HG03378 (cell line): ENCODE measurements at regions not wholly inside any gene's neighbourhood (a gene's known extent, or its start where the extent isn't known, plus 50 kb on each side); places are given as distances from the start of the nearest gene placed in this dataset.
A peak's percentile ranks its signal among the peaks of the same experiment; 100 is the strongest.
"Not testable (repeated sequence)": the region's sequence is repeated elsewhere in the genome, so short reads cannot be mapped to it uniquely, and the experiment has no call there.

ENCODE experiments used
- ATAC-seq: cut with Tn5 transposase; IDR thresholded peaks from one replicate; pipeline ENCODE4 v1.9.1; 2021; ENCODE audit warnings: mild to moderate bottlenecking, moderate library complexity; ENCODE audit not compliant: unreplicated experiment

GRCh38 chr4:164188236-164188635, 565.7 kb upstream of the SMIM31 start:
- no peak for ATAC-seq

DNA sequence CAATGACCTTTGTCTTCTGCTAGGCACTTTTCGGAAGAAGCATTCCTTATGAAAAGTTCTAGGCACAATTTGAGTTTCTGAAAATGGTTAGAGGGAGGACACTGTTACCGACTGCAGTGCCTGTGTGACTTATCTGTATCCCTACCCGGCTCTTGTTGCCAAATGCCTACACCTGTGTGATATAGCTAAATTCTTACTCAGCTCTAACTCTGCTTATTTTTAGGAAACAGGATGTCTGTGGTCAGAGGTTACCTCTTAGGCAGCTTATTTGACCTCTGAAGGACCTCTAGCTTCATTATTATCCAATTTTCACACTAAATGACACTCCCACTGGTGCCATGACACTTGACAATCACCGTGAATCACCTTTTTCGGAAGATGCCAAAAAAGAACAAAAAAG, 561.1 kb upstream of the SMIM31 start:
- ATAC-seq, result peak; percentile 64

DNA sequence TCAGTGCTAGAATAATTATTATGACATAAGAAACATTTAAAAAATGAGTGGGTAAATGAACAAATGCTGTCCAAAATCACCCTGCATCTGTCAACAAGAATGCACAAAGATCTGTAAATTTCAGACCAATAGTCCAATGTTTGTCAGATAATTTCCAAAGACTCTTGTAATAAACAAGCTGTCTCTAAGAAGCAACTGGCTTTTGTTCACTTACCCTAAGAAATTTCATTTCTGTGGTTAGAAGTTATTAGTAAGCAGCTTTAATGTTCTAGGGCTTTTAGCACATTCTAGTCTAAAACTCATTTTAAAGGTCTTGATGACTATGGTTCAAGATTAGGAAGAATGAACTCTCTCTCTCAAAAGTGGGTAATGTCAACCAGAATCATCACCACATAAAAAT, 560.3 kb upstream of the SMIM31 start:
- ATAC-seq, result no peak

- ATAC-seq, result no peak
These were observed 556.4 kb upstream of the SMIM31 start for GRCh38 chr4:164197556-164197955.

DNA sequence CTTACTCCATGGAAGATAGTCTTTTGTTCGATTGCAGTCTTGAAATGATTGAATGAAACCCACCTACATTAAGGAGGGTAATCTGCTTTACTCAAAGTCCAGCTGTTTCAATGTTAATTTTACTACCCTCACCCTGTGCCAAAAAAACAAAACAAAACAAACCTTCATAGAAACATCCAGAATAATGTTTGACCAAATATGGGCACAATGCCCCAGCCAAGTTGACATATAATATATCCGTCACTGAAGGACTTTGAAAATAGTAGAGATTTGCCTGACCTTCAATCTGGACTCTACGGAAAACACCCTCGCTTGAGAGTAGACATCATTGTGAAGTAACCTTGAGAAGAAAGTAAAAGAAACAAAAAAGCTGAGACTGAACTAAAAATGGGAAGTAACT, 550.5 kb upstream of the SMIM31 start:
- no peak for ATAC-seq

GRCh38 chr4:164204434-164204833, 549.5 kb upstream of the SMIM31 start:
- no peak for ATAC-seq

DNA sequence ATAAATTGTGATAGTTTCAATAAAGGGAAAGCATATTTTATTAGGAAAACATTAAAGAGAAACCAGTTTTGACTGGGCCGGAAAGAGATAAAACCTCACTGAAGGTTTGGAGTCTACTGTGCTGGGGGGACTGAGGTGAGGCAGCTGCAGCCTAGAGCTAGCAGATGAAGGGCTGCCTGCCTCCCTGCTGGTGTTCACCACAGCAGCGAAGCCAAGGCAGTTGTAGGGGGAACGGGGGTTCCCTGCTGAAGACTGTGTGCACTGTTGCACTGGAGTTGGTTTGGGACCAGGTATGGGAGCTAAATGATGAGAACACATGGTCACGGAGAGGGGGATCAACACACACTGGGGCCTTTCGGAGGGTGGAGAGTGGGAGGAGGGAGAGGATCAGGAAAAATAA, 546.5 kb upstream of the SMIM31 start:
- ATAC-seq, result no peak

GRCh38 chr4:164210377-164210776, 543.6 kb upstream of the SMIM31 start:
- no peak for ATAC-seq

- ATAC-seq, result no peak
These were observed 541.8 kb upstream of the SMIM31 start for GRCh38 chr4:164212134-164212533.

- ATAC-seq, result no peak
These were observed 541.2 kb upstream of the SMIM31 start for GRCh38 chr4:164212714-164213113.

DNA sequence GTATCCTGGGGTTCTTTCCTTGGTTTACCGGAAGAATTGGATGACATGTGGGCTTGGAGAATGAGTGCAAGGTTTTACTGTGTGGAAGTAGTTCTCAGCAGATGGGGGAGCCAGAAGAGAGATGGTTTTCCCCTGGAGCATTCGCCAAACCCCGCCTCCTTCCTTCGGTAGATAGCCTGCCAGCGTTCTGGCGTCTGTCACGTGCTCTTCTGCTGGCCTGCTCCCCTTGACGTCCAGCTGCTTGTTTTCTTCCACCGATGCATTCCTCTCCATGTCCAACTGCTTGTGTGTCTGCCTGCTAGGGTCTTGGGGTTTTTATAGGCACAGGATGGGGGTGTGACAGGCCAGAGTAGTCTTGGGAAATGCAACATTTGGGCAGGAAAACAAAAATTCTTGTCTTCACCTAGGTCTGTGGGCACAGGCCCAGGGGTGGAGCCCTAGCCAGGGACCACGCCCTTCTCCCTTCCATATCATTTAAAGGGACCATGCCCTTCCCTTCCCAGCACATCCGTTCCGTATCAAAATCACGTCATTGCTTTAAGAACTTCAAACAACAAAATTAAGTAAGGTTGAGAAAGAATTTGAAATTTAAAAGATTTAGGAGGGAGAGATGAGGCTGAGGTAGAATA, 538.7 kb upstream of the SMIM31 start:
- no peak for ATAC-seq

- ATAC-seq, result no peak
These were observed 532.3 kb upstream of the SMIM31 start for GRCh38 chr4:164221631-164222030.

- no peak for ATAC-seq
These were observed 529.1 kb upstream of the SMIM31 start for GRCh38 chr4:164224871-164225270.

DNA sequence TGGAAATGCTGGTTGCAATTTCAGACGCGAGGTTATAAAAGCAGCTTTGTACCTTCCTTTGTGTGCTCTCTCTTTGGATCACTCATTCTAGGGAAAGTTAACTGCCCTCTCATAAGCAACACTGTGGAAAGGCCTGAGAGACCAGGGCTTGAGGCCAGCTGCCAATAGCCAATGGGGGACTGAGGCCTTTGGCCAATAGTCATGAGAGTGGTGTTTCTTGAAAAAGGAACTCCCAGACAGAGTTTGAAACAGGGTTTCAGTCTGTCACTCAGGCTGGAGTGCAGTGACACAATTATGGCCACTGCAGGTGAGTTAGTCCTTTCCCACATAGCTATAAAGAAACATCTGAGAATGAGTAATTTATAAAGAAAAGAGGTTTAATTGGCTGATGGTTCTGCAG, 524.7 kb upstream of the SMIM31 start:
- ATAC-seq, result no peak

DNA sequence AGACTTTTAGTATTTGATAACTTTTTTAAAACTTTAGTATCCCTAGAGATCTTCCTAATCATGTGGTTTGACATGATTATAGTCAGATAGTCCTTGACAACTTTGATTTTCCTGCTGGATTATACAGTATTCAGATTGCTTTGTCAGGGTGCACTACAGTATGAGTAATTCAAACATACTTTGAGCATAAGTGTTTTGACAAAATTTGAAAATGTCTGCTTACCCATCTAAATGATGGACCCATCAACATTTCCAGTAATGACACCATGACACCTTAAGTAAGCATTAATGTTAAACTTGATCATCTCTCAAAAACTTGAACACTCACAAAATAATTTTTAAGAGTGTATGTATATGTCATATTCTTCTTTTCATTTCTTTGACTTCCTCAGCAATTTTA, 514.5 kb upstream of the SMIM31 start:
- ATAC-seq, result no peak

DNA sequence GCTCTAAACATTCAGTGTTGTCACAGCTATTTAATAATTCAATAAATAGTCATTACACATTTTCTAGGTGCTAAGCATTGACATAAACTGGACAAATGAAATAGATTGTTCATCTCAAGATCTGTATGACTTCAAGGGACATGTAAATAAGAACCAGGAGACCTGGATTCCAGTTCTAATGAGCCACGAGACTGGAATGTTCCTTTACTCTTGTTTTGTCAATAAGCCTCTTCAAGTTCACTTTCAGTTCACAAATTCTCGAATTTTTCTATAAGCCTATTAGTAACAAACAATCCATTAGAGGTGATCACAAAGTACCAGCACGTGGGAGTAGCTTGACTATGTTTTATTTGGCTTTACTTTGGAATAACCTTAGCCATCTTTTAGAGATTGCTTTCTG, 514.0 kb upstream of the SMIM31 start:
- ATAC-seq, result no peak

- ATAC-seq, result no peak
These were observed 502.7 kb upstream of the SMIM31 start for GRCh38 chr4:164251257-164251656.

DNA sequence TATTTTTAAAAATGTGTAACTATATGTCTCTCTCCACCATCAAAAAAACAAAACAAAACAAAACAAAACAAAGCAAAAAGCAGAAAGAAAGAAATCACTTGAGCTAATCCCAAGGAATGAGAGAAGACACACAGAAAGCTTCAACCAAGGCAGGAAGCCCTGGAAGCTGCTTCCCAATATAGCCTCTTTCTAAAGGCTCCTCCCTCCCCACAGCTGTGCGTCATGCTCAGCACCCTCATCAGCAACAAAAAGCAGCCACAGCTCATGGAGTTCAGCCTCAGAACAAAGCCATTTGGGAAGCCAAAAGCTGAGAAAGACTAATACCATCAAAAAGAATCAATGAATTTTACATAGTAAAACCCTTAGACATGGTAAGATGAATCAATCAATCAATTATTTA, 501.6 kb upstream of the SMIM31 start:
- no peak for ATAC-seq

- no peak for ATAC-seq
These were observed 492.1 kb upstream of the SMIM31 start for GRCh38 chr4:164261831-164262230.

GRCh38 chr4:164262508-164262907, 491.4 kb upstream of the SMIM31 start:
- ATAC-seq, result not testable (repeated sequence)

- not testable (repeated sequence) for ATAC-seq
These were observed 476.5 kb upstream of the SMIM31 start for GRCh38 chr4:164277414-164277813.

- no peak for ATAC-seq
These were observed 466.8 kb upstream of the SMIM31 start for GRCh38 chr4:164287173-164287572.

- ATAC-seq, result no peak
These were observed 465.4 kb upstream of the SMIM31 start for GRCh38 chr4:164288578-164288977.
